ENCODE measurements at regions not wholly inside any gene's neighbourhood (a gene's known extent, or its start where the extent isn't known, plus 50 kb on each side); places are given as distances from the start of the nearest gene placed in this dataset.

GRCh38 chr3:82276992-82277391 is 515.5 kb upstream of the GBE1 start:
- DNase-seq, result no peak
- Mint-ChIP-seq H3K4me1 (no peaks in the 10 kb centered on the region), H3K27me3 (no peaks in the 10 kb centered on the region), H3K27ac (no peak overlapping the region), H3K4me3 (no peak overlapping the region), H3K36me3 (ENCODE audit: low read depth) (no peaks in the 10 kb centered on the region), H3K9me3 (peaks cover 7% of the 10 kb centered on the region)
- intact Hi-C loops (cut with micrococcal nuclease), result no loop called here

- no peak overlapping the region for H3K4me3 Mint-ChIP-seq
These were observed 513.5 kb upstream of the GBE1 start for GRCh38 chr3:82274897-82275296.

GRCh38 chr3:82265747-82266146 is 504.3 kb upstream of the GBE1 start:
- no peak for DNase-seq
- intact Hi-C loops (cut with micrococcal nuclease), result no loop called here
- Mint-ChIP-seq H3K4me1 (no peaks in the 10 kb centered on the region), H3K27me3 (no peaks in the 10 kb centered on the region), H3K4me3 (no peak overlapping the region), H3K27ac (no peak overlapping the region), H3K9me3 (peaks cover 3% of the 10 kb centered on the region), H3K36me3 (ENCODE audit: low read depth) (no peaks in the 10 kb centered on the region)

More at GRCh38 chr3:82274897-82275296, 513.5 kb upstream of the GBE1 start:
- Mint-ChIP-seq H3K27me3 (no peaks in the 10 kb centered on the region), H3K4me1 (no peaks in the 10 kb centered on the region), H3K36me3 (ENCODE audit: low read depth) (no peaks in the 10 kb centered on the region), H3K27ac (no peak overlapping the region), H3K9me3 (peaks cover 7% of the 10 kb centered on the region)
- no peak for DNase-seq
- intact Hi-C loops (cut with micrococcal nuclease), result no loop called here

DNA sequence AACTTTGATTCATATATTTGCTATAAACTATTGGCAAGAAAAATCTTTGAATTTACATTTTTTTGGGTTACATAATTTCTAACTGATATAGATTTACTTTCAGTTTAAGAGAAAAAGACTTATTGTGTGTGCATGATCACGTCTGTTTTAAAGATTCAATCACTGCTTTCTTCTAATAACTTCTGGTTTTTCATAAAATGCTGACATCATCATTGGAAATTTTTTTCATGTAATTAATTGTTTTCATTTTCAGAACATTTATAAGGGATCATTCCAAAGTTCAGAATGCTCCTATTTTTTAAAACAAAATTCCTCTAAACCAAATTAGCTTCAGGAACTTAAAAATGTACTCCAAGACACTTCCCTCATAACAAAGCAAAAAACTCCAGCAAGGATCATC is 500.7 kb upstream of the GBE1 start:
- Mint-ChIP-seq H3K9me3 (peaks cover 3% of the 10 kb centered on the region), H3K4me3 (no peak overlapping the region), H3K36me3 (ENCODE audit: low read depth) (no peaks in the 10 kb centered on the region), H3K27me3 (no peaks in the 10 kb centered on the region), H3K4me1 (no peaks in the 10 kb centered on the region), H3K27ac (no peak overlapping the region)
- intact Hi-C loops (cut with micrococcal nuclease), result no loop called here
- no peak for DNase-seq

- Mint-ChIP-seq H3K4me1 (no peaks in the 10 kb centered on the region), H3K4me3 (no peak overlapping the region), H3K9me3 (peaks cover 3% of the 10 kb centered on the region), H3K27me3 (no peaks in the 10 kb centered on the region), H3K36me3 (ENCODE audit: low read depth) (no peaks in the 10 kb centered on the region), H3K27ac (no peak overlapping the region)
- no peak for DNase-seq
- intact Hi-C loops (cut with micrococcal nuclease), result no loop called here
These were observed 500.2 kb upstream of the GBE1 start for GRCh38 chr3:82261637-82262036.

- no peaks in the 10 kb centered on the region for H3K4me1 Mint-ChIP-seq
- H3K9me3 Mint-ChIP-seq, result peaks cover 3% of the 10 kb centered on the region
- DNase-seq, result no peak
- H3K36me3 Mint-ChIP-seq (ENCODE audit: low read depth), result no peaks in the 10 kb centered on the region
- H3K4me3 Mint-ChIP-seq, result no peak overlapping the region
- H3K27ac Mint-ChIP-seq, result no peak overlapping the region
- intact Hi-C loops (cut with micrococcal nuclease), result no loop called here
- H3K27me3 Mint-ChIP-seq, result no peaks in the 10 kb centered on the region
These were observed 499.6 kb upstream of the GBE1 start for GRCh38 chr3:82261013-82261412.

- Mint-ChIP-seq H3K36me3 (ENCODE audit: low read depth) (no peaks in the 10 kb centered on the region), H3K4me3 (no peak overlapping the region)
- intact Hi-C loops (cut with micrococcal nuclease), result no loop called here
These were observed 498.5 kb upstream of the GBE1 start for GRCh38 chr3:82259994-82260393.

GRCh38 chr3:82240322-82240721 is 478.9 kb upstream of the GBE1 start:
- H3K27ac Mint-ChIP-seq, result no peak overlapping the region

More at GRCh38 chr3:82259994-82260393, 498.5 kb upstream of the GBE1 start:
- no peak overlapping the region for H3K27ac Mint-ChIP-seq
- no peaks in the 10 kb centered on the region for H3K27me3 Mint-ChIP-seq
- no peak for DNase-seq
- no peaks in the 10 kb centered on the region for H3K4me1 Mint-ChIP-seq
- peaks cover 3% of the 10 kb centered on the region for H3K9me3 Mint-ChIP-seq

DNA sequence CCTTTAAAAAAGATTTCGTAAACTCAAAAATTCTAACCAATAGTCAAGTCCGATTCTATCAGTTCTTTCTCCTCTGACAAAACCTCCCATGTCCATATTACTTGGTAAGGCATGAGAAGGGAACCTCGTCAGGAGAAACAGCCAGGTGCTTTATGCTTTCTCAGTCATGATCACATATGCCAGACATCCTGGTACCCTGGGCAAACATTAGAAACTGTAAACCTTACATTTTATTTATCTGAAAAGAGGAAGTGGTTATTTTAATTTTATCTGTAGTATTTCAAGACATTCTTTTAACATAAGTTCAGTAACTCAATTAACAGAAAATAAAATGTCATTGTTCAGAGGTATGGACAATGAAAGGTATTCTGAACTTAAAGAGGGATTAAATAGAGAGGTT is 474.8 kb upstream of the GBE1 start:
- intact Hi-C loops (cut with micrococcal nuclease), result no loop called here
- no peaks in the 10 kb centered on the region for H3K9me3 Mint-ChIP-seq
- H3K27me3 Mint-ChIP-seq, result no peaks in the 10 kb centered on the region

More at GRCh38 chr3:82240322-82240721, 478.9 kb upstream of the GBE1 start:
- no peaks in the 10 kb centered on the region for H3K9me3 Mint-ChIP-seq
- no peaks in the 10 kb centered on the region for H3K27me3 Mint-ChIP-seq
- no peaks in the 10 kb centered on the region for H3K4me1 Mint-ChIP-seq
- no peaks in the 10 kb centered on the region for H3K36me3 Mint-ChIP-seq (ENCODE audit: low read depth)
- intact Hi-C loops (cut with micrococcal nuclease), result no loop called here
- no peak for DNase-seq
- no peak overlapping the region for H3K4me3 Mint-ChIP-seq

GRCh38 chr3:82229397-82229796 is 468.0 kb upstream of the GBE1 start:
- peak overlapping the region; percentile 50 for H3K4me3 Mint-ChIP-seq

More for the DNA sequence above, 474.8 kb upstream of the GBE1 start:
- no peak overlapping the region for H3K4me3 Mint-ChIP-seq
- H3K36me3 Mint-ChIP-seq (ENCODE audit: low read depth), result no peaks in the 10 kb centered on the region
- H3K4me1 Mint-ChIP-seq, result no peaks in the 10 kb centered on the region
- DNase-seq, result no peak
- no peak overlapping the region for H3K27ac Mint-ChIP-seq

DNA sequence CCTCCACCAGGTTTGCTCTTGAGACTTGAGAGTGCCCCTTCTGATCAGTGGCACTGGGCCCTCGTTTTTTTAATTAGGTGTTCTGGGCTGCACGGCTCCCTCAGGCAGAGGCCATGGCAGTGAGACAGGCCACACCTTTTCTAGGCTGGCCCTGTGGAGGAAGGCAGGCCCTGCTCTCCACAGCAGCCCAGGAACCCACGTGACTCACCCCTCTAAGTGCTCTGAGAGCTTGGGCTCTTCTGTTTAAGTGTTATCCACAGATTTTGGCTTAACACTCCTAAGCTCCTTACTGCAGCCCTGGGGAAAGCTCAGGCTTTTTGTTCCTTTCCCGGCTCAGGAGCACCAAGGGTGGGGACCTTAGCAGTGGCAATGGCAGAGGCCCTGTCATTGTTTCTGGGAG is 463.2 kb upstream of the GBE1 start:
- Mint-ChIP-seq H3K27ac (no peak overlapping the region), H3K27me3 (no peaks in the 10 kb centered on the region), H3K4me1 (peaks cover 4% of the 10 kb centered on the region), H3K4me3 (no peak overlapping the region), H3K9me3 (peaks cover 4% of the 10 kb centered on the region), H3K36me3 (ENCODE audit: low read depth) (no peaks in the 10 kb centered on the region)
- intact Hi-C loops (cut with micrococcal nuclease), result no loop called here
- DNase-seq, result no peak

More at GRCh38 chr3:82229397-82229796, 468.0 kb upstream of the GBE1 start:
- Mint-ChIP-seq H3K9me3 (no peaks in the 10 kb centered on the region), H3K36me3 (ENCODE audit: low read depth) (no peaks in the 10 kb centered on the region), H3K27ac (peak overlapping the region; percentile 68), H3K4me1 (peaks cover 5% of the 10 kb centered on the region), H3K27me3 (no peaks in the 10 kb centered on the region)
- DNase-seq, result no peak
- intact Hi-C loops (cut with micrococcal nuclease), result no loop called here

GRCh38 chr3:82222401-82222800 is 461.0 kb upstream of the GBE1 start:
- Mint-ChIP-seq H3K27me3 (no peaks in the 10 kb centered on the region), H3K4me3 (no peak overlapping the region), H3K9me3 (peaks cover 4% of the 10 kb centered on the region), H3K4me1 (no peaks in the 10 kb centered on the region), H3K27ac (no peak overlapping the region), H3K36me3 (ENCODE audit: low read depth) (no peaks in the 10 kb centered on the region)
- intact Hi-C loops (cut with micrococcal nuclease), result no loop called here
- no peak for DNase-seq

DNA sequence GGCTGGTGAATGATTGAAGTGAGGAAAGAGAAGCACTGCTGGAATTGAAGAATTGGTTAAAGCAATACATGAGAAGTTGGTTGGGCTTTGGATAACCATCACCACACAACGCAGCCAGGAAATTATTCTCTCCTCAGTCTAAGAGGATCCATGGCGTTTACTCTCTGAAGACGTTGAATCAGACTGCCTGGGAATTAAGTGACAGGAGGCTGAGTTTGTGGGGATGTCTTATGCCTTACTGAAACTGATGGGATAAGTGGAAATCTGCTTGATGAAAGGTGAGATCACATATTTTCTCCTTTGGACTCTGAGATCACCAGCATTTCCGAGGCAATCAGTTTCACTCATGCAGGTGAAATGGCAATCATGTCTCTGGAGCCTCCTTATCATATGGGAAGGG is 456.1 kb upstream of the GBE1 start:
- H3K27me3 Mint-ChIP-seq, result no peaks in the 10 kb centered on the region
- no peak for DNase-seq
- H3K9me3 Mint-ChIP-seq, result peaks cover 3% of the 10 kb centered on the region
- H3K4me3 Mint-ChIP-seq, result no peak overlapping the region
- intact Hi-C loops (cut with micrococcal nuclease), result no loop called here
- H3K27ac Mint-ChIP-seq, result no peak overlapping the region
- no peaks in the 10 kb centered on the region for H3K36me3 Mint-ChIP-seq (ENCODE audit: low read depth)
- no peaks in the 10 kb centered on the region for H3K4me1 Mint-ChIP-seq

GRCh38 chr3:82208002-82208710 is 446.7 kb upstream of the GBE1 start:
- no peaks in the 10 kb centered on the region for H3K4me1 Mint-ChIP-seq
- no peaks in the 10 kb centered on the region for H3K9me3 Mint-ChIP-seq
- H3K4me3 Mint-ChIP-seq, result no peak overlapping the region
- no peaks in the 10 kb centered on the region for H3K27me3 Mint-ChIP-seq
- no peaks in the 10 kb centered on the region for H3K36me3 Mint-ChIP-seq (ENCODE audit: low read depth)
- no peak for DNase-seq
- intact Hi-C loops (cut with micrococcal nuclease), result no loop called here
- H3K27ac Mint-ChIP-seq, result no peak overlapping the region

GRCh38 chr3:82202269-82202668 is 440.8 kb upstream of the GBE1 start:
- intact Hi-C loops (cut with micrococcal nuclease), result no loop called here
- H3K4me1 Mint-ChIP-seq, result no peaks in the 10 kb centered on the region
- H3K9me3 Mint-ChIP-seq, result no peaks in the 10 kb centered on the region
- no peak overlapping the region for H3K27ac Mint-ChIP-seq
- no peaks in the 10 kb centered on the region for H3K36me3 Mint-ChIP-seq (ENCODE audit: low read depth)
- H3K4me3 Mint-ChIP-seq, result no peak overlapping the region
- H3K27me3 Mint-ChIP-seq, result no peaks in the 10 kb centered on the region
- no peak for DNase-seq
